ENCODE measurements at regions not wholly inside any gene's neighbourhood (a gene's known extent, or its start where the extent isn't known, plus 50 kb on each side); places are given as distances from the start of the nearest gene placed in this dataset.

- no peaks in the 10 kb centered on the region for H4K20me1 ChIP-seq (ENCODE audit: insufficient read depth, low read length)
- CTCF ChIA-PET (ENCODE audit: unreplicated experiment): no interaction called here
- POLR2A ChIA-PET: interaction anchor here (0.6 to 0.7 kb wide), 2 partner anchors 42 to 578 kb away, joined by 4 to 7 read pairs; no protein-coding TSS in a partner anchor
- H3K4me3 ChIP-seq (ENCODE audit: low read depth, low read length, poor library complexity, severe bottlenecking): no peak overlapping the region
- H3K36me3 ChIP-seq (ENCODE audit: insufficient read depth, low read length): no peaks in the 10 kb centered on the region
- intact Hi-C loops (cut with micrococcal nuclease; ENCODE audit: unreplicated experiment): no loop called here
- DNase-seq (ENCODE audit: low spot score): no peak
- no peaks in the 10 kb centered on the region for H3K79me2 ChIP-seq (ENCODE audit: insufficient read depth, low read depth, low read length)
- no peaks in the 10 kb centered on the region for H3K9me2 ChIP-seq (ENCODE audit: insufficient read depth, low read length)
- TF ChIP-seq CTCF (conservative IDR thresholded peaks at IDR 0.05; ENCODE audit: low read length): no peak
- TF ChIP-seq EZH2phosphoT487 (IDR thresholded peaks at IDR 0.05; ENCODE audit: borderline replicate concordance, low read depth, low read length): no peak
- no peaks in the 10 kb centered on the region for H3K9me3 ChIP-seq (ENCODE audit: low read length)
- H3K4me2 ChIP-seq (ENCODE audit: low read length): no peak overlapping the region
- H3K27ac ChIP-seq (ENCODE audit: low read depth, low read length, poor library complexity, severe bottlenecking): no peak overlapping the region
- BruUV-seq (replicated peaks): no TSS peak
- H2AFZ ChIP-seq (ENCODE audit: low read length): no peak overlapping the region
- H3K4me1 ChIP-seq (ENCODE audit: insufficient read depth, low read length, poor library complexity, severe bottlenecking): no peaks in the 10 kb centered on the region
These were observed 178.2 kb downstream of the HS3ST1 start for GRCh38 chr4:11250510-11250909.

GRCh38 chr4:11232015-11232414 lies 196.7 kb downstream of the HS3ST1 start:
- H3K79me2 ChIP-seq (ENCODE audit: insufficient read depth, low read depth, low read length): no peaks in the 10 kb centered on the region
- H3K4me3 ChIP-seq (ENCODE audit: low read depth, low read length, poor library complexity, severe bottlenecking): no peak overlapping the region
- no peaks in the 10 kb centered on the region for H3K4me1 ChIP-seq (ENCODE audit: insufficient read depth, low read length, poor library complexity, severe bottlenecking)
- intact Hi-C loops (cut with micrococcal nuclease; ENCODE audit: unreplicated experiment): no loop called here
- H3K9me2 ChIP-seq (ENCODE audit: insufficient read depth, low read length): no peaks in the 10 kb centered on the region
- H2AFZ ChIP-seq (ENCODE audit: low read length): no peak overlapping the region
- H3K36me3 ChIP-seq (ENCODE audit: insufficient read depth, low read length): no peaks in the 10 kb centered on the region
- ChIA-PET CTCF (ENCODE audit: unreplicated experiment) (no interaction called here), POLR2A (no interaction called here)
- BruUV-seq (replicated peaks): no TSS peak
- H3K4me2 ChIP-seq (ENCODE audit: low read length): no peak overlapping the region
- H3K27ac ChIP-seq (ENCODE audit: low read depth, low read length, poor library complexity, severe bottlenecking): no peak overlapping the region
- no peaks in the 10 kb centered on the region for H4K20me1 ChIP-seq (ENCODE audit: insufficient read depth, low read length)
- no peaks in the 10 kb centered on the region for H3K9me3 ChIP-seq (ENCODE audit: low read length)
- TF ChIP-seq EZH2phosphoT487 (IDR thresholded peaks at IDR 0.05; ENCODE audit: borderline replicate concordance, low read depth, low read length) (no peak), CTCF (conservative IDR thresholded peaks at IDR 0.05; ENCODE audit: low read length) (no peak)
- DNase-seq (ENCODE audit: low spot score): no peak

GRCh38 chr4:11230866-11231265 lies 197.8 kb downstream of the HS3ST1 start:
- no peaks in the 10 kb centered on the region for H3K79me2 ChIP-seq (ENCODE audit: insufficient read depth, low read depth, low read length)
- intact Hi-C loops (cut with micrococcal nuclease; ENCODE audit: unreplicated experiment): no loop called here
- no peak overlapping the region for H3K4me3 ChIP-seq (ENCODE audit: low read depth, low read length, poor library complexity, severe bottlenecking)
- H3K27ac ChIP-seq (ENCODE audit: low read depth, low read length, poor library complexity, severe bottlenecking): no peak overlapping the region
- CTCF ChIA-PET (ENCODE audit: unreplicated experiment): no interaction called here
- TF ChIP-seq CTCF (conservative IDR thresholded peaks at IDR 0.05; ENCODE audit: low read length) (no peak), EZH2phosphoT487 (IDR thresholded peaks at IDR 0.05; ENCODE audit: borderline replicate concordance, low read depth, low read length) (no peak)
- H3K36me3 ChIP-seq (ENCODE audit: insufficient read depth, low read length): no peaks in the 10 kb centered on the region
- no peaks in the 10 kb centered on the region for H3K9me3 ChIP-seq (ENCODE audit: low read length)
- no peaks in the 10 kb centered on the region for H3K4me1 ChIP-seq (ENCODE audit: insufficient read depth, low read length, poor library complexity, severe bottlenecking)
- POLR2A ChIA-PET: interaction anchor here (0.7 kb wide), 2 partner anchors 356 to 460 kb away, joined by 3 to 5 read pairs; no protein-coding TSS in a partner anchor
- H4K20me1 ChIP-seq (ENCODE audit: insufficient read depth, low read length): no peaks in the 10 kb centered on the region
- BruUV-seq (replicated peaks): no TSS peak
- H3K4me2 ChIP-seq (ENCODE audit: low read length): no peak overlapping the region
- no peak for DNase-seq (ENCODE audit: low spot score)
- H3K9me2 ChIP-seq (ENCODE audit: insufficient read depth, low read length): no peaks in the 10 kb centered on the region
- H2AFZ ChIP-seq (ENCODE audit: low read length): no peak overlapping the region
